M059J (cell line): ENCODE measurements at regions not wholly inside any gene's neighbourhood (a gene's known extent, or its start where the extent isn't known, plus 50 kb on each side); places are given as distances from the start of the nearest gene placed in this dataset.
A peak's percentile ranks its signal among the peaks of the same experiment; 100 is the strongest.

Experiments used
- DNase-seq: peaks from one replicate; pipeline ENCODE4 v3.0.0-alpha.2; 2012; ENCODE audit warnings: low read depth

- no peak for DNase-seq
Measured at GRCh38 chr5:125501396-125501795, 755.0 kb upstream of the ZNF608 start.

- DNase-seq = no peak
Measured at GRCh38 chr5:125503946-125504345, 757.5 kb upstream of the ZNF608 start.

GRCh38 chr5:125505115-125505514 is 758.7 kb upstream of the ZNF608 start:
- DNase-seq = no peak

- no peak for DNase-seq
Measured at GRCh38 chr5:125506124-125506523, 759.7 kb upstream of the ZNF608 start.

GRCh38 chr5:125508225-125508624 is 761.8 kb upstream of the ZNF608 start:
- no peak for DNase-seq

GRCh38 chr5:125510651-125511050 is 764.2 kb upstream of the ZNF608 start:
- DNase-seq = no peak

- no peak for DNase-seq
Measured at GRCh38 chr5:125517973-125518550, 771.6 kb upstream of the ZNF608 start.

DNA sequence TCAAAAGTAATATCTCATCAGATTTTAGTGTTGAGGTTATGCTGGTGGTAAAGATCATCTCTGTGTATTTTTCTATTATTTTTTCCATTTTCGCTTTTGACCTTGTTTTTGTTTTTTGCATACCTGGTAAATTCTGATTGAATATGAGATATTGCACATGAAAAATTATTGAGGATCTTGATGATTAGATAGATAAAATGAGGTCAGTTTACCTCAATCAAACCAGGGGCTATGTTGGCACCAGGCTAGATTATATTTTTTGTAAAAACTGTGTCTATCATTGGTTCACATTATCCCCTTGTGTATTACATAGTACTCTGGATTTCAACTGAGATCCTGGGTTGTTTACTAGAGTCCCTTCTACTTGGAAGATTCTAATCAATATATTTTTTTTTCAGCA is 774.9 kb upstream of the ZNF608 start:
- DNase-seq = no peak

GRCh38 chr5:125525356-125525755 is 778.9 kb upstream of the ZNF608 start:
- DNase-seq = no peak

DNA sequence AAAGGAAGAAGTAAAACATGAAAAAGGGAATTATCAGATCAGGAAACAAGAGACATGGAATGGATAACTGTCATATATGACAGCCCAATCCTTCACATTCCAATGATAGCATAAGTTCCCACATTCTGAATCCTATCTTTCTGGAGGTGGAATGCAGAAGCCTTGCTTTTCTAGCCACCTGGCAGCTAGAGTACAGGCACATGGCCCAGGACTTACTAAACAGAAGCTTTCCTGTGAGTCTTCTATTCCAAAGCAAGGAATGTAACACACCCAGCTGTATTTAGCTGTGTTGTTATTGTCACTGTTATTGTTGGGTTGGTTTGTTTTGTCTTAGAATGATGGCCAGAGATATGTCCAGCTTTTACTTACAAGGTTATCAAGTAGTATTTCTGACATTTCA is 780.5 kb upstream of the ZNF608 start:
- DNase-seq = no peak

DNA sequence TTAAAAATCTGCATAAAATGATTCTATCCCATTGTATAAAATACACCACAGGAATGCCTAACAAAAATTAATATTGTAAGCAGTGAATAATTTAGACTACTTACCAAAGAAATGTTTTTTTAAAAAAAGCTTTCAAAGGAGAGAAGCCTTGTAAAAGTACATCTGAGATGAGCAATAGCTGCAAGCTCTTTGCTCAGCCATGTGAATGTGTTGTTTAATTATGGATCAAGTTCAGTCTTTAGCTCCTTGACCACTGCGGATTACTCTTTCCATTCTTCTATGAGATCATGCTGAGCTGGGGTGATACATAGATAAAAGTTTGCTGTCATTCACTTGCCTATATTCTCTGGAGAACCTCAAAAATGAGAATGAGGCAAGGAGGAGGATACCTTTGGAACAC is 782.4 kb upstream of the ZNF608 start:
- DNase-seq = peak; percentile 6

DNA sequence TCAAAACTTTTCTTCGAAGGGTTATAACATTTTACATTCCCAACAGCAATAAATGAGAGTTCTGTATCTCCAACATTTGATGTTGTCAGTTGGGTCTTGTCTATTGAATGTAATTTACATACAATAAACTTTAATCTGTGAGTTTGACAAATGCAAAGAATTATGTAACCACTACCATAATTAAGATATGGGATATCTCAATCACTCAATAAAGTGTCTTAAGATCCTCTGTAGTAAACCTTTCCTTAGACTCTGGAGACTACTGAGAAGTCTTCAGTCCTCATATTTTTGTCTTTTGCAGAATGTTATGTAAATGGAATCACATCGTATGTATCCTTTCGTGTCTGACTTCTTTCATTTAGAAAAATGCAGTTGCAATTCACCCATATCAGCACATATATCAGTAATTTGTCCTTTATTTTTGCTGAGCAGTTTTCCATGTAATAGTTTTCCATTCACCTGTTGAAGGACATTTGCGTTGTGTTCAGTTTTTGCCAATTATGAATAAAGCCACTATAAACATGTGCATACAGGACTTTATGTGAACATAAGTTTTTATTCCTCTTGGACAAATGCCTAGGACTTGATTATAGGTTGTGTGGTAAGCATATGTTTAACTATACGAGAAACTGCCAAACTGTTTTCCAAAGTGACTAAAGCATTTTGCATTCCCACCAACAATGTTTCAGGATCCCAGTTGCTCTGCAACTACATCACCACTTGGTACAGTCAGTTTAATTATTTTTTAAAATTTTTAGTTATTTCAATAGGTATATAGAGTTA is 784.6 kb upstream of the ZNF608 start:
- DNase-seq = no peak

DNA sequence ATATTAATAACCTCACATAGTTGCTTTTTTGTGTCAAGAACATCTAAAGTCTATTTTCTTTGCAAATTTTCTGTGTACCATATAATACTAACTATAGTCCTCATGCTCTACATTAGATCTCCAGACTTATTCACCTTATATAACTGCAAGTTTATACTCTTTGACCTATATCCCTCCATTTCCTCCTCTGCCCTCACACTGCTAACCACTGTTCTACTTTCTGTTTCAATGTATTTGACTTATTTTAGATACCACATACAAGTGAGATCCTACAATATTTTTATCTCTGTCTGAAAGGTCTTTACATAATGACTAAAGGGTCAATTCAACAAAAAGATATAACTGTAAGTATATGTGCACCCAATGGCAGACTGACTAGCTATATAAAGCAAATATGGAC is 789.7 kb upstream of the ZNF608 start:
- no peak for DNase-seq

DNA sequence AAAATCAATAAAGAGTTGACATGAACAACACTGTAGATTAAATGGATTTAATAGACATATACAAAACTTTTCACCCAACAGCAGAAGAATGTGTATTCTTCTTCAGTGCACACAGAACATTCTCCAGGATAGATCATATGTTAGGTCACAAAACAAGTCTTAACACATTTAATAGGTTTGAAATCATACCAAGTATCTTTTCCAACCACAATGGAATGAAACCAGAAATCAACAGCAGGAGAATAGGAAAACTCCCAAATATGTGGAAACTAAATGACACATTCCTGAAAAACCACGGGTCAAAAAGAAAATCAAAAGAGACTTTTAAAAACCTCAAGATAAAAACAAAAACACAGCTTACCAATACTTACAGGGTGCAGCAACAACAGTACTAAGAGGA is 790.1 kb upstream of the ZNF608 start:
- DNase-seq = peak; percentile 78

DNA sequence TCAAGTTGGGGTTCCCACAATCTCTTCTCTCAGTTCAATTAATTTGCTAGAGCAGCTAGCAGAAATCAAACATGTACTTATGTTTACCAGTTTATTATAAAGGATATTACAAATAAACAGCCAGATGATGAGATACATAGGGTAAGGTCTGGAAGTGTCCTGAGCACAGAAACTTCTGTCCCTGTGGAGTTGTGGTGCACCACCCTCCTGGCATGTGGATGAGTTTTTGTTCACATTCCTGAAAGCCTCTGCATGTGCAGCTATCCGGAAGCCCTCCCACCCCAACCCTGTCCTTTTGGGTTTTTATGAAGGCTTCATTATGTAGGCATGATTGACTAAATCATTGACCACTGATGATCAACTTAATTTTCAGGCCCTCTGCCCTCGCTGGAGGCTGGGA is 791.2 kb upstream of the ZNF608 start:
- no peak for DNase-seq

DNA sequence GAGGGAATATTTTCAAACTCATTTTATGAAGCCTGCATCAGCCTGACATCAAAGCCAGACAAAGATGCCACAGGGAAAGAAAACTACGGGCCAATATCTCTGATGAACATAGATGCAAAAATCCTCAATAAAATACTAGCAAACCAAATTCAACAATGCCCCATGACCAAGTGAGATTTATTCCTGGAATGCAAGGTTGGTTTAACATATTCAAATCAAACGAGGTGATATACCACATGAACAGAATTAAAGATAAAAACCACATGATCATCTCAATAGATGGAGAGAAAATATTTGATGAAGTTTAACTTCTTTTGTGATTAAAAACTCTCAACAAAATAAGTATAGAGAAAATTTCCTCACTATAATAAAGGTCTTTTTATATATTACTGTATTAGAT is 792.0 kb upstream of the ZNF608 start:
- DNase-seq = no peak

DNA sequence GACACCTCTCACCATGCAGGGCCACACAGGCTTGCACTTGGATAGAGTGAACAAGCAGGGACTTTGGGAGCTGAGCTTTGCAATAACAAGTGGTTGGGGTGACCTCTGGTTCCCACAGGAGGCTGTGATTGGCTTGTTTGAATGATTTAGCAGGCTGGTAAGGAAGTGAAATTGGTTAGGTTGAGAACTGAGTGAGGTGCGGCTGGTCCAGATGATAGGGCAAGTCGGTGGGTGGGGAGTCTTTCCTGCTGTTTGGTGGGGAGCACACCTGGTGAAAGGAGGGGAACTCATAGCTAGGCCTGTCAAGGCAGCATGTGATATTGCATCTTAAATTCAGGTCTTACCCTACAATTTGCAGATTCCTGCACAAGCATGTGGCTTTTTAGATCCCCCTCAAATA is 794.6 kb upstream of the ZNF608 start:
- DNase-seq = no peak

DNA sequence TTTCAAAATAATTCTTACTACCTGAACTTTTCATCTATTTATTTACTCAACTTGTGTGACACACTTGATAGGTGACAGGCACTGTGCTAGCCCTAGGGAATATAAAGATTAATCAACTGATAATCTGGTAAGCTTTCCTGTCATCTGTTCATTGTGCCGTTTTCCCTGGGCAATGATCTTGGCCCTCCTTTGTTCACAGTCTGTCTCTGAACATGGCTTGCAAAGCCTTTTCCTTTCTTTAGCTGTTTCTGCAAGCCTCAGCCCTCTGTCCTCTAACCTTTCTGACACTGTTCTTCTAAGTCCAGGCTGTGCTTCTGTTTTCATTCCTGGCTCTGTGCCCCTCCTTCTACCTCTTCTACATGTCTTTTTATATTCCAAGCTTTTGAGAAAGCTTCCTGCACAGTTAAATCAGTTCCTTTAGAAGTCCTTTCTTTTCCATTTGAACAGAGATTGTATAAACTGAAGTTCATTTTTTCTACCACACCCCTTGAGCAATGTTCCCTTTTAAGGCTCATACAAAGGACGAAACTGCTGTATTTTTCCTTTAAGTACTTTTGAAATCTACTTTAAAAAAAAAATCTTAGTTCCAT is 803.0 kb upstream of the ZNF608 start:
- peak; percentile 51 for DNase-seq

GRCh38 chr5:125550274-125550673 is 803.8 kb upstream of the ZNF608 start:
- peak; percentile 91 for DNase-seq

DNA sequence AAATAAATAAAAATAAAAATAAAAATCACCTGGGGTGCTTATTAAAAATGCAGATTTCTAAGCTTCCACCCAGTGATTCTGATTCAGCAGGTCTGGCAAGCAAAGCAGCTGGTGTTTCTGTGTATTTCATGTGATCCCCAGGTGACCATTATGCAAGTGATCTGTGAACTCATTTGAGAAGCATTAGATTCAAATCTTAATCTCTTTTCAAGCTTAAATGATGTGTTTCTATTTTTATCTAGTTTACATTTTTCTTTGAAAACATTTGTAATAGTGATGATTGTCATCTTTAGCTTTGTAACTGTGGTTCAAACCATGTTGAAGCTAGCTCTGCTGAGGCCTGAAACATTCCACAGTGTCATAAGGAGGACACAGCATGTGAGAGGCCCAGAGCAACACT is 804.8 kb upstream of the ZNF608 start:
- DNase-seq = peak; percentile 83

DNA sequence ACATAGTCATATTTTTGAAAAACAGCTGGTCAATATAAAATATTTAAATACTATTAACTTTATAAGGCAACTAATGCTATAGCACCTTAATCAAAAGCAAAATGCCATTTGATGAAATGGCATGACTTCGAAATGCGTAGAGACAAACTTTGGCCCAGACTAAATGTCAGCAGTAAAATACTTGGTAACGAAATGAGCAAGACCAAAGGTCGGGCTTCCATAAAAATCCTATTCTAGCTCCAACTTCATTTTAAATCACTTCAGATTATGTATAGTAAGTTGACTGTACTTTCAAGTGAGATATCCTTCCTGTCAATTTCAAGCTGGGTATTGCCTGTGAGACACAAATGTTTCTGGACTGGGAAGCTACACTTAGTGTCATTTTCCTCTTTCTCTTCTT is 805.4 kb upstream of the ZNF608 start:
- DNase-seq = no peak

- no peak for DNase-seq
Measured at GRCh38 chr5:125552486-125552885, 806.0 kb upstream of the ZNF608 start.

DNA sequence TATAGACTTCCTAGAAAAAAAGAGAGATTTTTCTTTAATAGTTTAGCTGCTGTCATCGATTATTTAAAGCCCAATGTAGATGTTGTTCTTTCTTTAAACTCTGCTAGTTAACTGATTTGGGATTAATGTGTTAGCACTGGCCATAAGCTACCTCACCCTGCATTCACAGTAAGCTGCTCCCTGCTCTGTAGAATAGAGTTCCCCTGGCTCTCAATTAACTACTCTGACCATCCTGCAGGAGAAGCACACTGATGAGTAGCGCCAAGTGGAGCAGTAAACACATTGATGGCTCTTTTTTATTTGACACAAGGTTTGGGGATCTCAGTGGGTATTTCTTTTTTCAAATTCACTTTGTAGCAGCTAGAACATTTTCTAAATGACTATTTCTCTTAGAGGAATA is 807.9 kb upstream of the ZNF608 start:
- DNase-seq = no peak
